Eye (tissue), 1 donor: ENCODE measurements at regions not wholly inside any gene's neighbourhood (a gene's known extent, or its start where the extent isn't known, plus 50 kb on each side); places are given as distances from the start of the nearest gene placed in this dataset.

Experiments
- DNase-seq: peaks from one replicate; pipeline ENCODE4 v3.0.0-alpha.2; 2015

- DNase-seq, result no peak
These were observed 190.8 kb upstream of the ADRA1B start for GRCh38 chr5:159725475-159725874.

GRCh38 chr5:159727167-159727566 lies 189.1 kb upstream of the ADRA1B start:
- DNase-seq, result no peak

DNA sequence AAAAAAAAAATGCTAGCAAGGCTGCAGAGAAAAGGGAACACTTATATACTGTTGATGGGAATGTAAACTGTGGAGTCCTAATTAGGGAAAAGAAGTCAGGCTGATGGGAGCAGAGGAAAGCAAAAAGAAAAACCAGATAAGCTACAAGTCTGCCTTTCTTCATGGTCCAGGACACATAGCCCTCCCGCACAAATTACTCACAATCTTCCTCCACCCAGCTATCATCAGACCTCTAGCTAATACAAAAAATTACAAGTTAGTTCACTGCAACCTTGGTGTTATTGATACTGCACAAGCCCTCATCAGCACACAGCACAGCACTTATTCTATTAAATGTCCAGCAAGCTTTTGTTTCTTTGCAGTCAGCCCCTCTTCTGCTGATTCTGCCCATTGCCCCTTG lies 186.0 kb upstream of the ADRA1B start:
- DNase-seq, result no peak

GRCh38 chr5:159732220-159732619 lies 184.1 kb upstream of the ADRA1B start:
- DNase-seq, result no peak

GRCh38 chr5:159734366-159734765 lies 181.9 kb upstream of the ADRA1B start:
- DNase-seq, result no peak

- no peak for DNase-seq
These were observed 181.2 kb upstream of the ADRA1B start for GRCh38 chr5:159735036-159735435.

- DNase-seq, result no peak
These were observed 180.3 kb upstream of the ADRA1B start for GRCh38 chr5:159735749-159736660.

GRCh38 chr5:159736844-159737243 lies 179.4 kb upstream of the ADRA1B start:
- no peak for DNase-seq

GRCh38 chr5:159737263-159737662 lies 179.0 kb upstream of the ADRA1B start:
- no peak for DNase-seq

GRCh38 chr5:159741829-159742322 lies 174.4 kb upstream of the ADRA1B start:
- no peak for DNase-seq

GRCh38 chr5:159743234-159743633 lies 173.0 kb upstream of the ADRA1B start:
- no peak for DNase-seq

DNA sequence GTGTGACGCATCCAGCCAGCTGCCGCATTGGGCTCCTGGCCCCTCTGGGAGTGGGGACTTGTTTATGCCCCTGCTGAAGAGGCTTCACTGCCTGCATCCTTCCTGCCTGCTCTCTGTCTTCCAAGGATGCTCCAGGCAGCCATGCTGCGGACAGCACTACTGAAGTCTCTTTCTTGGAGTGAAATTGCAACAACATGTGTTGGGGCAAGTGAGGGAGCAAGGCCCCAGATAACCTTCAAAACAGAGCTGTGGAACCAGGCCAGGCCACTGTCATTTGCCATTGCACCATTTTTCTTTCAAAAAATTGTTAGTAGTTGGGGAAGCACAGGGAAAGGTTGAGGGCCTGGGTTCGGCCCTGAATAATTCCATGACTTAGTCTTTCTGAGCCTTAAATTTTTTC lies 169.6 kb upstream of the ADRA1B start:
- no peak for DNase-seq

DNA sequence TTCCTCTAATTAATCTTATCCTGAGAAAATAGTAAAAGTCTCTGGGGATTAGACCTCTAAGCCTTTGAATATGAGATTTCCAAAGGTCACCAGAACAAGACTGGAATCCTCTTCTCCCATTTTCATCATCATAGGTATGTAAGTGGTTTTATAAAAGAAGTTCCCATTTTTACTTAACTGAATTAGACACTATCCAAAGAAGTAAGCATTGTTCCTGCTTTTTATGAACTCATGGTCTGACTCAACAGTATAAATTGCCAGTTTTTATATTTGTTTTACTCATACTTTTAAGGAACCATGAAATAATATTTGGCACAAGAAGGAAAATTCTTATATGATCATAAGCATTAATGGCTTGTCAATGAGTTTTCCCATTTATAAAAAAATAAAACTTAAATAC lies 167.1 kb upstream of the ADRA1B start:
- DNase-seq, result no peak

DNA sequence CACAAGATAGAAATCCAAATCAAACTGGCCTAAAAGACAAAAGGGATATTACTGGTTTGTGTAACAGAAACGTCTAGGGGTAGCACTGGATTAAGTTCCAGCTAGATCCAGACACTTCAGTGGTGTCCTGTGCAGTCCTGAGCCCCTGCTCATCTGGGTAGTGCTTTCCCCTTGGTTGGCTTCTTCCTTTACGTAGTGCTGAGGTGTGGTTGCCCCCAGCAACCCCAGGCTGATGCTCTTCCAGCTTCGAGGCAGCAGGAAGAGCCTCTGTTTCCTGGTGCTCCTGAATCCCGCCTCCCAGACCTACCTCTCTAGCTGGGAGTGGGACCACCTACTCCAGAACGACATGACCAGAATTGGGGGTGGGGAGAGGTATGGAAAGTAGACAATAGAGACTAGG lies 166.1 kb upstream of the ADRA1B start:
- no peak for DNase-seq

GRCh38 chr5:159751459-159751858 lies 164.8 kb upstream of the ADRA1B start:
- DNase-seq, result no peak

DNA sequence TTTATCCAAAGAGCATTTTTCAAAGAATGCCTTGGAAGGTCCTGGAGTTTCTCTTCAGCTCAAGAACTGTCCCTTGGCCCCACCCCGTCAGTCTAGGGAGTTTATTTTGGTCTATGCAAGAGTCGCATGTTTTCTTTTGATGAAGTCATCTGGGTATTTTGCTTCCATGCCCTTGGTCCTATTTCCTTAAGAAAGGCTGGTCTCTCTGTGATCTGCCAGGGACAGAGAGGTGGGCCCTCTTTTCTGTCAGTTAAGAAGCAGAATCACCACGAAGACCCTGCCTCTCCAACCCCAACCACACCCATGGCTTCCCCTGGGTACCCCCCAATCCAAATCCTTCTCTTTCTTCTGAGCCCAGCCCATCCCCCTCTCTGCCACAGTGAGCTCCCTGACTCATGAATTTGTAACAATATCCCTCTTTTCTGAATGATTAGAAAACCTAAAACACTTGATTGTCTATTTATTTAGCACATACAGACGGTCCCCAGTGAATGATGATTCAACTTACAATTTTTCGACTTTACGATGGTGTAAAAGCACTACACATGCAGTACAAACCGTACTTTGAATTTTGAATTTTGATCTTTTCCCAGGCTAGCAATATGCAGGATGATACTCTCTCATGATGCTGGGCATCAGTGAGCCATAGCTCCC lies 163.5 kb upstream of the ADRA1B start:
- DNase-seq, result no peak

DNA sequence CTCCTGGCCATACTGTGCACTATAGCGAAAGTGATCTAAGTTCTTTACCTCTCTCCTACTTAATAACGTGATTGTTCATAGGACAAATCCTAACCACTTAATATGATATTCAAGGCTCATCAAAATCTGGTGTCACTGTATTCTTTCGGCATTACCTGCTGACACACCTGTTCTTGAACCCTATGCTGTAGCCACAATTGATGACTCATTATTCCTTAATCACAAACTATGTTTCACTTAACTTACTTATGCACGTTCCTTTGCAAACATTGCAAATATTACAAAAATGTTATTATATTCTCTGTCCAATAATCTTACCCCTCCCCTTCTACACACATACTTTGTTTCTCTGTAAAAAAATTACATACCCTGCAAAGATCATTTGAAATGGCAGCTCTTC lies 158.1 kb upstream of the ADRA1B start:
- no peak for DNase-seq

- DNase-seq, result no peak
These were observed 156.4 kb upstream of the ADRA1B start for GRCh38 chr5:159759791-159760290.

GRCh38 chr5:159762921-159763320 lies 153.4 kb upstream of the ADRA1B start:
- DNase-seq, result no peak

GRCh38 chr5:159763562-159763961 lies 152.7 kb upstream of the ADRA1B start:
- DNase-seq, result no peak

DNA sequence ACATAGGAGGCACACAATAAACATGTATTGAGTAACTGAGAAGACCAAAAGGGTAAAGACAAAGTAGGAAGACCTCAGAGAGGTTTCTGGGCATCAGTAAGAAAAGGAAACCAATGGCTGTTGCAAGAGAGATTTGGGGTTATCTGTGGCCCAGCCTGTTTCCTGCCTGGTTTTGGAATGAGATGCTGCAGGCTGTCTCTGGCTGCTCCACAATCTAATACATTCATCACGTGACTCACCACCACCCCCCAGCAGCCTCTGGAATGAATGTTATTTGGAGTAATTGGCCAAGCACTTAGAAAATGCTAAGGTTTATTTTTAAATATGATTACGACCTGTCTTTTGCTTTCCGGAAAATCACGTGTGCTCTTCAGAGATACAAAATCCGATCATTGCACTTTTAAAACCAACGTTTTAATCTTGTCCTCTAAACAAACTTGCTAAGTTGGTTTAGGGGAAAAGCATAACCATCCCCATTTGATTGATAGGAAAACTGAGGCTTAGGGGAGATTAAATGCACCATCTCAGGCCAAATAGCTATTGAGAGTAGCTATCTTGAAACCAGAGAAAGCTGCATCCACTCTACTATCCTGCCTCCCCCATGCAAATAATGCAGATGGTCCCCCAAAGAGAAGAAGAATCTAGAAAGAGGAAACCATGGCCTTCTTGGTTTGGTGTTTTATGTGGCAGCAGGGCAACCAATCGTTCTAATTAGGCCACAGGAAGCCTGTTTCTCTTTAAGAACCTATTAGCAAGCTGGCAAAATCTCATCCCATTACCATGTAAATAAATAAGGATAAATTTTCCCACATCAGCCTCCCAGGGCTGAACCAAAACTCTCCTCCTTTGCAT lies 151.8 kb upstream of the ADRA1B start:
- no peak for DNase-seq

DNA sequence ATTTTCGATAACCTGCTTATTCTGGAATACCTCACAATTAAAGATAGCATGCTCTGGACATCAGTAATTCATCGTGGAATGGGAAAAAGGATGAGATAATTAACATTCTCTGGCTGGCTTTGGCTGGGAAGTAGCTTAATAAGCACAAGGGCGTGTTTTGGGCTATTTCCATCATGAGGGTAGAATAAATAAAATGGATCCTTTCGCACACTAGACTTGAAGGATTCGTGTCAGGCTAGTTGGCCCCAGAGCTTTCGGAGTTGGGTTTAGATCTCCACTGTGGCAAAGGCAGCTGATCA lies 151.2 kb upstream of the ADRA1B start:
- no peak for DNase-seq
